ENCODE measurements at regions not wholly inside any gene's neighbourhood (a gene's known extent, or its start where the extent isn't known, plus 50 kb on each side); places are given as distances from the start of the nearest gene placed in this dataset.

DNA sequence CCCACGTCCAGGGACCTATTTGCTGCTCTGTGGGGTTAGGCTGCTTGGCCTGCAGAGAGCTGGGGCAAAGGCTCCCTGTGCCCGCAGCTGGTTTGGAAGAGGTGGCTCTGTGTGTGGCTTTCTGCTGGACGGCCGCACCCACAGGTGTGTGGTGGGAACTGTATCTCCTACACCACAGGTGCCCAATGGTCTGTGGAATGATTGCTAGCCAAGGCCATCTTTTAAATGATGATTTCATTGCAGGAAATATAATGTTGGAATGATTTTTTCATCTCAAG is 178.4 kb downstream of the DLL1 start:
- DNase-seq (ENCODE audit: low read depth) (no peak), FAIRE-seq (no peak)
- no peaks in the 10 kb centered on the region for H3K36me3 ChIP-seq (ENCODE audit: control insufficient read depth, insufficient read depth, low read length)
- TF ChIP-seq, protein P1, sequence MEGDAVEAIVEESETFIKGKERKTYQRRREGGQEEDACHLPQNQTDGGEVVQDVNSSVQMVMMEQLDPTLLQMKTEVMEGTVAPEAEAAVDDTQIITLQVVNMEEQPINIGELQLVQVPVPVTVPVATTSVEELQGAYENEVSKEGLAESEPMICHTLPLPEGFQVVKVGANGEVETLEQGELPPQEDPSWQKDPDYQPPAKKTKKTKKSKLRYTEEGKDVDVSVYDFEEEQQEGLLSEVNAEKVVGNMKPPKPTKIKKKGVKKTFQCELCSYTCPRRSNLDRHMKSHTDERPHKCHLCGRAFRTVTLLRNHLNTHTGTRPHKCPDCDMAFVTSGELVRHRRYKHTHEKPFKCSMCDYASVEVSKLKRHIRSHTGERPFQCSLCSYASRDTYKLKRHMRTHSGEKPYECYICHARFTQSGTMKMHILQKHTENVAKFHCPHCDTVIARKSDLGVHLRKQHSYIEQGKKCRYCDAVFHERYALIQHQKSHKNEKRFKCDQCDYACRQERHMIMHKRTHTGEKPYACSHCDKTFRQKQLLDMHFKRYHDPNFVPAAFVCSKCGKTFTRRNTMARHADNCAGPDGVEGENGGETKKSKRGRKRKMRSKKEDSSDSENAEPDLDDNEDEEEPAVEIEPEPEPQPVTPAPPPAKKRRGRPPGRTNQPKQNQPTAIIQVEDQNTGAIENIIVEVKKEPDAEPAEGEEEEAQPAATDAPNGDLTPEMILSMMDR (IDR thresholded peaks at IDR 0.05; ENCODE audit: insufficient read depth, low read length, severe bottlenecking) = no peak
- H3K27me3 ChIP-seq (ENCODE audit: control insufficient read depth, insufficient read depth, low read length) = no peaks in the 10 kb centered on the region
- H3K4me3 ChIP-seq (ENCODE audit: low read depth, low read length) = no peak overlapping the region

DNA sequence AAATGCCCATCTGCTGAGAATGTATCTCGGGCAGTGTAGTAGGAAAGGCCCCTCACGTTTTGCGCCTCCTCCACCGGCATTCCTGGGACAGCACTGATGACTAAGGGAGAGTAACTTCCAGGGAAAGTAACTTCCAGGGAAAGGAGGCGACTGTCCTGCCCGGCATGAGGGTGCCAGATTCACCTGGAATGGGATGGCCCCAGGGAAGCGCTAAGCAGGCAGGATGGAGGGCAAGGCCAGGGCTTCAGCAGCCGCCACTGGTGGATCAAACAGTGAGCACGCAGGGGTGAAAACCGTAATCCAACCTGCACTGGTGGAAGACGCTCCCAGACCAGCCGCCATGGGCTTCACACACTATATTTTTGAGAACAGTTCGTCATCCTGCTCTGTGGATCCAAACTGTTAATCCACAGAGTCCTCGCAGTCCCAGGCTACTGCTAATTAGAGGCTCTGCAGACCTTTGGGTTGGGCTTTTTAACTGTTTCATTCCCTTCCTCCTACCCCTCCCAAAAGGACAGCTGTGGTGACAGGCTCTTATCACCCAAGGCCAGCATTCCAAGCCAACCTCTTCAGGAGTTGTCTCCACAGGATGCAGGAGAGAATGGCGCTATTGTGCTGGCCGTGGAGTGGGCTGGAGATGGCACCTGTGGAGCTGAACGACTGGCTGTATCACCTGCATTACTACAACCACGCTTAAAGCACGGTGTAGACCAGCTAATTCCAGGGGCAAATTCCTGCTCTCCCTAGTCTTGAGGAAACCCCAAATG is 178.9 kb downstream of the DLL1 start:
- Histone ChIP-seq H3K27me3 (ENCODE audit: control insufficient read depth, insufficient read depth, low read length) (no peaks in the 10 kb centered on the region), H3K4me3 (ENCODE audit: low read depth, low read length) (no peak overlapping the region), H3K36me3 (ENCODE audit: control insufficient read depth, insufficient read depth, low read length) (no peaks in the 10 kb centered on the region)
- no peak for DNase-seq (ENCODE audit: low read depth)
- TF ChIP-seq, protein P1 (IDR thresholded peaks at IDR 0.05; ENCODE audit: insufficient read depth, low read length, severe bottlenecking) = no peak
- FAIRE-seq = no peak

- no peak for DNase-seq (ENCODE audit: low read depth)
- H3K27me3 ChIP-seq (ENCODE audit: control insufficient read depth, insufficient read depth, low read length) = no peaks in the 10 kb centered on the region
- no peak overlapping the region for H3K4me3 ChIP-seq (ENCODE audit: low read depth, low read length)
- H3K36me3 ChIP-seq (ENCODE audit: control insufficient read depth, insufficient read depth, low read length) = no peaks in the 10 kb centered on the region
- TF ChIP-seq, protein P1 (IDR thresholded peaks at IDR 0.05; ENCODE audit: insufficient read depth, low read length, severe bottlenecking) = no peak
- FAIRE-seq = no peak
Observed at GRCh38 chr6:170111141-170111664, 179.7 kb downstream of the DLL1 start.

DNA sequence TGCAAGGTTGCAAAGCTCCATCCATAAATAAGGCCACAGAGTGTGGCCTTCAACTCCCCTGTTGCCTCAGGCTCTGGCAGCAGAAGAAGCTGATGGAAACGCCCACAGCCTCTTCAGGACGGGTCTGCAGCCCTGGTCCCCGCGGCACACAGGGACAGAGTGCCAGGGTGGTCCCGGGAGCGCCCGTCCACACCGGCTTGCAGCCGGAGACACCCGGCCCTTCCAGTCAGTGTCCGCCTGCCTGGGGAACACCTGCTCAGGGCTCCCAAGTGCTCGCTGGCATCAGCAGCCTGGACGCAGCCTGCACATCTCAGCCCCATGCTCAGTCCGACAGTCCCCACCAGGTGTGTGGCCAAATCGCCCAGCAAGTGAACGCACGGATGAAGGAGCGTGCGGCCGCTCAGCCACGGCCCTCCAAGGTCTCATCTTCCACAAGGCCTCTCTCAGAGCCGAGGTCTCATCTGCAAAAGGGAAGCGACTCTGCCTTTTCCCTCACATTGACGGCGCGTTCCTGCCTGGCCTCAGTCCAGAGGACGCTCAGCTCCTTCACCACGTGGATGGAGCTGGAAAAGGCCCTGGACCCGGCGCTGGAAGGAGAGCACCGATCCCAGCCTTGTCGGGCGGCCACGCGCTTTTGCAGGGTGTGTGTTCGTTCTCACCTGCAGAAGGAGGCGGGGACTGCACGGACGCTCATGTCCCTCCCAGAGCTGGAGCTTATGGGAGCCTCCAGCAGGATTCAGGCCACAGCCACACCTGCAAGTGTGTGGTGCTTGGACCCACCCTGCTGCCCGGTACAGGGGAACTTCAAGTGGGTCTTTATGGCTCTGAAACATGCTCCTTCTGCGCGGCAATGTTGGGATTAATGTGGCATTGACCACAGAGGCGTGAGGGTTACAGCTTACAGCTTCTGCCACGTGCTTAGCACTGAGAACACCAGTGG is 180.4 kb downstream of the DLL1 start:
- no peaks in the 10 kb centered on the region for H3K27me3 ChIP-seq (ENCODE audit: control insufficient read depth, insufficient read depth, low read length)
- H3K36me3 ChIP-seq (ENCODE audit: control insufficient read depth, insufficient read depth, low read length) = no peaks in the 10 kb centered on the region
- FAIRE-seq (no peak), DNase-seq (ENCODE audit: low read depth) (no peak)
- TF ChIP-seq, protein P1 (IDR thresholded peaks at IDR 0.05; ENCODE audit: insufficient read depth, low read length, severe bottlenecking) = no peak
- no peak overlapping the region for H3K4me3 ChIP-seq (ENCODE audit: low read depth, low read length)

- Histone ChIP-seq H3K27me3 (ENCODE audit: control insufficient read depth, insufficient read depth, low read length) (no peaks in the 10 kb centered on the region), H3K4me3 (ENCODE audit: low read depth, low read length) (no peak overlapping the region), H3K36me3 (ENCODE audit: control insufficient read depth, insufficient read depth, low read length) (no peaks in the 10 kb centered on the region)
- TF ChIP-seq, protein P1 (IDR thresholded peaks at IDR 0.05; ENCODE audit: insufficient read depth, low read length, severe bottlenecking) = no peak
- DNase-seq (ENCODE audit: low read depth) (no peak), FAIRE-seq (no peak)
Observed at GRCh38 chr6:170108890-170109587, 181.8 kb downstream of the DLL1 start.
